Lower leg skin (tissue), 4 donors: ENCODE measurements at regions not wholly inside any gene's neighbourhood (a gene's known extent, or its start where the extent isn't known, plus 50 kb on each side); places are given as distances from the start of the nearest gene placed in this dataset.

Source experiments
- DNase-seq, 2 donors: peaks; one replicate each; pipeline ENCODE4 v3.0.0-alpha.2; 2019; ENCODE audit warnings: low spot score in 2 of 2
- H3K4me3 ChIP-seq: fragments of 200-600 bp; sonication (generic); 2 replicates; pipeline ENCODE4 v1.5.1; 2017; ENCODE audit warnings: mild to moderate bottlenecking, low read depth; ENCODE audit not compliant: poor library complexity, severe bottlenecking
- CTCF ChIP-seq, 3 donors: fragments of 450-650 bp; IDR thresholded peaks; one replicate each; pipeline ENCODE4 v1.5.1; 2016; ENCODE audit warnings: antibody characterized with exemption in 3 of 3, mild to moderate bottlenecking in 3 of 3, moderate library complexity in 2 of 3
- POLR2A ChIP-seq, 2 donors: fragments of 450-650 bp; IDR thresholded peaks; one replicate each; pipeline ENCODE4 v1.6.1; 2016 to 2017; ENCODE audit warnings: antibody characterized with exemption in 2 of 2, mild to moderate bottlenecking in 1 of 2, moderate library complexity in 1 of 2
- WGBS, 2 donors: methylation state at CpG; one replicate each; pipeline ENCODE4 v1.1.5; 2018; 5-methylcytosine and 5-hydroxymethylcytosine counted together
- intact Hi-C: fragments of 100-400 bp; cut with DNase I; formaldehyde crosslinking; loops from one replicate; pipeline ENCODE4 v1.15.0; 2023; ENCODE audit warnings: low total_unique reads

GRCh38 chr7:41463770-41464470 lies 239.0 kb downstream of the INHBA start:
- TF ChIP-seq CTCF (IDR thresholded peaks at IDR 0.05) (no peak), POLR2A (IDR thresholded peaks at IDR 0.05) (no peak)
- no peak for DNase-seq
- no peak overlapping the region for H3K4me3 ChIP-seq
- intact Hi-C loops: no loop called here
- 74 to 87% methylated on average over 3 of the region's 3 CpGs for WGBS, 2 donors

GRCh38 chr7:41459623-41460261 lies 243.1 kb downstream of the INHBA start:
- H3K4me3 ChIP-seq: no peak overlapping the region
- no peak for TF ChIP-seq CTCF (IDR thresholded peaks at IDR 0.05)
- no peak for TF ChIP-seq POLR2A (IDR thresholded peaks at IDR 0.05)
- WGBS, 2 donors: 67 to 76% methylated on average over 8 of the region's 8 CpGs
- DNase-seq: no peak
- intact Hi-C loops: no loop called here

GRCh38 chr7:41459183-41459582 lies 243.7 kb downstream of the INHBA start:
- no peak overlapping the region for H3K4me3 ChIP-seq
- 73 to 80% methylated on average over 5 of the region's 5 CpGs for WGBS, 2 donors
- no peak for DNase-seq
- no peak for TF ChIP-seq POLR2A (IDR thresholded peaks at IDR 0.05)
- no peak for TF ChIP-seq CTCF (IDR thresholded peaks at IDR 0.05)
- intact Hi-C loops: no loop called here

GRCh38 chr7:41457832-41458437 lies 245.0 kb downstream of the INHBA start:
- no peak for DNase-seq
- intact Hi-C loops: no loop called here
- no peak for TF ChIP-seq CTCF (IDR thresholded peaks at IDR 0.05)
- TF ChIP-seq POLR2A (IDR thresholded peaks at IDR 0.05): no peak
- no peak overlapping the region for H3K4me3 ChIP-seq

- intact Hi-C loops: no loop called here
- H3K4me3 ChIP-seq: no peak overlapping the region
- WGBS, 2 donors: 82 to 97% methylated on average over 1 of the region's 1 CpG
- no peak for DNase-seq
- TF ChIP-seq POLR2A (IDR thresholded peaks at IDR 0.05) (no peak), CTCF (IDR thresholded peaks at IDR 0.05) (no peak)
Measured at GRCh38 chr7:41451826-41452225, 251.1 kb downstream of the INHBA start.
